Omental fat pad (tissue), 3 donors: ENCODE measurements at regions not wholly inside any gene's neighbourhood (a gene's known extent, or its start where the extent isn't known, plus 50 kb on each side); places are given as distances from the start of the nearest gene placed in this dataset.

Experiments used
- ATAC-seq: fragments of 150-250 bp; one replicate; pipeline ENCODE4 v1.9.1; 2016; ENCODE audit warnings: mild to moderate bottlenecking, moderate library complexity; ENCODE audit not compliant: low FRiP score
- DNase-seq: peaks from one replicate; pipeline ENCODE4 v3.0.0-alpha.2; 2019; ENCODE audit warnings: low spot score
- CTCF ChIP-seq, 3 donors: fragments of 450-650 bp; IDR thresholded peaks; one replicate each; pipeline ENCODE4 v1.5.1; 2016 to 2017; ENCODE audit warnings: antibody characterized with exemption in 3 of 3, mild to moderate bottlenecking in 3 of 3, moderate library complexity in 2 of 3

- ATAC-seq = no peak
- no peak for DNase-seq
- TF ChIP-seq CTCF (IDR thresholded peaks at IDR 0.05) = no peak
Observed at GRCh38 chr9:90287567-90288274, 354.9 kb downstream of the DIRAS2 start.

GRCh38 chr9:90288275-90288639 lies 354.4 kb downstream of the DIRAS2 start:
- no peak for TF ChIP-seq CTCF (IDR thresholded peaks at IDR 0.05)
- DNase-seq = no peak
- ATAC-seq = no peak

GRCh38 chr9:90290716-90291485 lies 351.7 kb downstream of the DIRAS2 start:
- ATAC-seq (no peak), DNase-seq (no peak)
- no peak for TF ChIP-seq CTCF (IDR thresholded peaks at IDR 0.05)

GRCh38 chr9:90296539-90296938 lies 346.1 kb downstream of the DIRAS2 start:
- ATAC-seq = no peak
- no peak for TF ChIP-seq CTCF (IDR thresholded peaks at IDR 0.05)
- DNase-seq = no peak

- no peak for TF ChIP-seq CTCF (IDR thresholded peaks at IDR 0.05)
- ATAC-seq (no peak), DNase-seq (no peak)
Observed at GRCh38 chr9:90299968-90300367, 342.7 kb downstream of the DIRAS2 start.

- DNase-seq = no peak
- ATAC-seq = no peak
- no peak for TF ChIP-seq CTCF (IDR thresholded peaks at IDR 0.05)
Observed at GRCh38 chr9:90300611-90301276, 341.9 kb downstream of the DIRAS2 start.
